ENCODE measurements at regions not wholly inside any gene's neighbourhood (a gene's known extent, or its start where the extent isn't known, plus 50 kb on each side); places are given as distances from the start of the nearest gene placed in this dataset.

- TF ChIP-seq ZSCAN18 (CRISPR knock-in tag; IDR thresholded peaks at IDR 0.05) = no peak
- TF ChIP-seq CTCF (IDR thresholded peaks at IDR 0.05) = no peak
- TF ChIP-seq NFE2L1 (CRISPR knock-in tag; IDR thresholded peaks at IDR 0.05) = no peak
- TF ChIP-seq PREB (CRISPR knock-in tag; IDR thresholded peaks at IDR 0.05; ENCODE audit: borderline replicate concordance) = no peak
These were observed 66.4 kb upstream of the DSP start for GRCh38 chr6:7475081-7475480.

Data from WTC11 (cell line).